OCI-LY1 (cell line): ENCODE measurements at regions not wholly inside any gene's neighbourhood (a gene's known extent, or its start where the extent isn't known, plus 50 kb on each side); places are given as distances from the start of the nearest gene placed in this dataset.

Source experiments
- H2AFZ ChIP-seq: fragments of 200-600 bp; sonication (generic), shearing (Covaris generic); 2 replicates; pipeline ENCODE4 v1.6.0; 2014; ENCODE audit warnings: antibody characterized with exemption, mild to moderate bottlenecking, low read length
- H3F3A ChIP-seq: fragments of 200-600 bp; sonication (generic), shearing (Covaris generic); 2 replicates; pipeline ENCODE4 v1.6.0; 2014; ENCODE audit warnings: mild to moderate bottlenecking, antibody characterized with exemption, low read length, moderate library complexity; ENCODE audit not compliant: insufficient read depth
- H3K27ac ChIP-seq: fragments of 200-600 bp; sonication (generic); 2 replicates; pipeline ENCODE4 v1.5.1; 2014; ENCODE audit warnings: low read length, mixed run types, mild to moderate bottlenecking, low read depth; ENCODE audit not compliant: poor library complexity, severe bottlenecking
- H3K27me3 ChIP-seq: fragments of 200-600 bp; sonication (generic); 2 replicates; pipeline ENCODE4 v1.6.0; 2014; ENCODE audit warnings: antibody characterized with exemption, mild to moderate bottlenecking, low read length, moderate library complexity; ENCODE audit not compliant: insufficient read depth
- H3K36me3 ChIP-seq: fragments of 200-600 bp; sonication (generic); 2 replicates; pipeline ENCODE4 v1.6.1; 2014; ENCODE audit warnings: mild to moderate bottlenecking, antibody characterized with exemption, low read length, moderate library complexity, mixed read lengths; ENCODE audit not compliant: insufficient read depth
- H3K4me1 ChIP-seq: fragments of 200-600 bp; sonication (generic); 2 replicates; pipeline ENCODE4 v1.5.1; 2014; ENCODE audit warnings: mild to moderate bottlenecking, low read length, moderate library complexity; ENCODE audit not compliant: insufficient read depth, severe bottlenecking
- H3K4me2 ChIP-seq: fragments of 200-600 bp; sonication (generic), shearing (Covaris generic); 2 replicates; pipeline ENCODE4 v1.6.1; 2014; ENCODE audit warnings: low read length
- H3K4me3 ChIP-seq: fragments of 200-600 bp; sonication (generic); 2 replicates; pipeline ENCODE4 v1.5.1; 2014; ENCODE audit warnings: low read length, low read depth, mild to moderate bottlenecking, mixed read lengths; ENCODE audit not compliant: poor library complexity, severe bottlenecking
- H3K79me2 ChIP-seq: fragments of 200-600 bp; shearing (Covaris generic); 2 replicates; pipeline ENCODE4 v1.6.1; 2016; ENCODE audit warnings: mixed run types, low read length, mixed read lengths; ENCODE audit not compliant: insufficient read depth
- H3K9ac ChIP-seq: fragments of 200-600 bp; sonication (generic), shearing (Covaris generic); 2 replicates; pipeline ENCODE4 v1.6.1; 2014; ENCODE audit warnings: mild to moderate bottlenecking, low read length, mixed read lengths
- H3K9me2 ChIP-seq: fragments of 200-600 bp; sonication (generic), shearing (Covaris generic); 2 replicates; pipeline ENCODE4 v1.6.1; 2014; ENCODE audit warnings: low read depth, mild to moderate bottlenecking, low read length, mixed read lengths
- H3K9me3 ChIP-seq: fragments of 200-600 bp; shearing (Covaris generic); 2 replicates; pipeline ENCODE4 v1.6.1; 2014; ENCODE audit warnings: low read length, mixed read lengths
- H4K20me1 ChIP-seq: fragments of 200-600 bp; sonication (generic), shearing (Covaris generic); 2 replicates; pipeline ENCODE4 v1.6.0; 2016; ENCODE audit warnings: mild to moderate bottlenecking, low read length; ENCODE audit not compliant: insufficient read depth
- CTCF ChIP-seq: fragments of 200-600 bp; sonication (generic), shearing (Covaris generic); IDR thresholded peaks from 2 replicates; pipeline ENCODE4 v1.5.1; 2017; ENCODE audit warnings: mild to moderate bottlenecking, antibody characterized with exemption, low read length, moderate library complexity, mixed read lengths
- EZH2 ChIP-seq: fragments of 200-600 bp; sonication (generic), shearing (Covaris generic); IDR thresholded peaks from 2 replicates; pipeline ENCODE4 v1.8.0; 2017; ENCODE audit warnings: borderline replicate concordance, mixed run types, mild to moderate bottlenecking, antibody characterized with exemption, low read length, moderate library complexity, mixed read lengths

DNA sequence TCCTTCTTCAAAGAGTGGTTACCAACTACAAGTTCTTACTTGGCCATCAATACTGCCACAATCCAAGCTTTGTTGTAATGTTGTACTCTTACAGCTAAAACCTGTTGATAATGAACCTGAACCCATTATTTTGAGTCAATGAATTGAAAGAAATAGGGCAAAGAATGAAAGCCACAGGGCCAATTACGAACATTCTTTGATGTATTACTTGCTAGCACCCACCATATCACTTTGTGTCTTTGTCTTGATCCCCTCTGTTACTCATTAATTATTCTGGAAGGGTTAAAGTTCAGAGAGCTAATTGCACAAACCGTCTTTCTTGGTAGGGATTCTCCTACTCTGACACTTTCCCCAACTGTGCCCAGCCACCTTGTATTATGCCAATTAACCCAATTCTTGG, 53.2 kb upstream of the TFEC start:
- Histone ChIP-seq H3K36me3 (no peaks in the 10 kb centered on the region), H2AFZ (no peak overlapping the region), H3K27me3 (no peaks in the 10 kb centered on the region), H3K4me3 (no peak overlapping the region), H3K9me2 (no peaks in the 10 kb centered on the region), H3K27ac (no peak overlapping the region), H3K79me2 (no peaks in the 10 kb centered on the region), H3F3A (no peaks in the 10 kb centered on the region), H3K4me2 (no peak overlapping the region), H3K4me1 (no peaks in the 10 kb centered on the region), H3K9me3 (no peaks in the 10 kb centered on the region), H4K20me1 (no peaks in the 10 kb centered on the region), H3K9ac (no peak overlapping the region)
- TF ChIP-seq CTCF (no peak), EZH2 (no peak)

GRCh38 chr7:116086547-116087045, 56.0 kb upstream of the TFEC start:
- Histone ChIP-seq H2AFZ (no peak overlapping the region), H3F3A (no peaks in the 10 kb centered on the region), H3K4me2 (no peak overlapping the region), H3K27me3 (no peaks in the 10 kb centered on the region), H3K9ac (no peak overlapping the region), H3K79me2 (no peaks in the 10 kb centered on the region), H3K27ac (no peak overlapping the region), H3K4me1 (no peaks in the 10 kb centered on the region), H3K36me3 (no peaks in the 10 kb centered on the region), H3K9me3 (no peaks in the 10 kb centered on the region), H3K9me2 (no peaks in the 10 kb centered on the region), H3K4me3 (no peak overlapping the region), H4K20me1 (no peaks in the 10 kb centered on the region)
- no peak for TF ChIP-seq CTCF
- no peak for TF ChIP-seq EZH2

DNA sequence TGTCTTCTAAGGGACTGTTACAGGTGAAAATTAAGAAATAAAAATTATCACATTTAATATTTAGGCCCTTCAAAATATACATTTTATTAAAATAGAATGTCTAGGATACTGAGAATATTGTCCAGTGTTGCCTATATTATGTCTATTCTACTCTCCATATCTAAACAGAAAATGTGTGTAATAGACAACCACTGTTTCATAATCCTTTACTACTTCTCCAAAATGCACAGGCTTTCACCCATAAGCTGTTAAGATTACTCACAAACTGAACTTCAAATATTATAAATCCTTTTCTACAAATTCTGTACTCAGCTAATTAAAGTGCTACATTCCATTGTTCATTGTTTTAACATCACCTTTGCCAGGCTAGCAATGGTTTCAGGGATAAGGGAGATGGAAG, 56.7 kb upstream of the TFEC start:
- no peak for TF ChIP-seq EZH2
- no peak for TF ChIP-seq CTCF
- Histone ChIP-seq H3K4me2 (no peak overlapping the region), H2AFZ (no peak overlapping the region), H3K27ac (no peak overlapping the region), H3K4me1 (no peaks in the 10 kb centered on the region), H3K9ac (no peak overlapping the region), H3K9me3 (no peaks in the 10 kb centered on the region), H3K36me3 (no peaks in the 10 kb centered on the region), H3K79me2 (no peaks in the 10 kb centered on the region), H3K27me3 (no peaks in the 10 kb centered on the region), H3K4me3 (no peak overlapping the region), H4K20me1 (no peaks in the 10 kb centered on the region), H3F3A (no peaks in the 10 kb centered on the region), H3K9me2 (no peaks in the 10 kb centered on the region)
